ENCODE measurements at regions not wholly inside any gene's neighbourhood (a gene's known extent, or its start where the extent isn't known, plus 50 kb on each side); places are given as distances from the start of the nearest gene placed in this dataset.

- H3K36me3 ChIP-seq (replicated peaks in 1 of 2; ENCODE audit: control extremely low read depth in 1 of 2, control insufficient read depth in 1 of 2, extremely low read depth in 1 of 2, insufficient read depth in 2 of 2, low read length in 1 of 2) = no peaks in the 10 kb centered on the region
- WGBS (ENCODE audit: insufficient coverage) = 90% methylated on average over 6 of the region's 6 CpGs
- Mint-ChIP-seq H3K9me3 (ENCODE audit: insufficient read depth) (no peaks in the 10 kb centered on the region), H3K27me3 (peaks cover 5% of the 10 kb centered on the region), H3K4me3 (no peak overlapping the region), H3K27ac (no peak overlapping the region), H3K4me1 (no peaks in the 10 kb centered on the region)
- no peak overlapping the region for H3K27ac ChIP-seq (ENCODE audit: low read length in 2 of 2)
- H3K9ac ChIP-seq (ENCODE audit: low read length) = no peak overlapping the region
- no peaks in the 10 kb centered on the region for H3K4me1 ChIP-seq (ENCODE audit: control insufficient read depth in 2 of 2, insufficient read depth in 2 of 2, low read length in 2 of 2)
- DNase-seq (no peak), ATAC-seq (ENCODE audit: low read depth) (no peak)
- H3K4me2 ChIP-seq (replicated peaks; ENCODE audit: low read depth, low read length, poor library complexity, severe bottlenecking) = no peak overlapping the region
- H3K79me2 ChIP-seq (ENCODE audit: control insufficient read depth, insufficient read depth, low read length) = no peaks in the 10 kb centered on the region
- H3K27me3 ChIP-seq (replicated peaks in 1 of 4; ENCODE audit: control extremely low read depth in 1 of 4, control insufficient read depth in 3 of 4, insufficient read depth in 4 of 4, low read length in 3 of 4) = peaks cover 0 to 2% (median 0%) of the 10 kb centered on the region in 4 experiments
- H3K9me3 ChIP-seq (ENCODE audit: control extremely low read depth in 1 of 3, control insufficient read depth in 2 of 3, insufficient read depth in 1 of 3, low read length in 2 of 3) = peaks cover 0 to 6% (median 0%) of the 10 kb centered on the region in 3 donors
- intact Hi-C loops (cut with micrococcal nuclease) = no loop called here
- H2AFZ ChIP-seq (ENCODE audit: insufficient read depth, low read depth, low read length, poor library complexity, severe bottlenecking) = no peak overlapping the region
- ChIA-PET CTCF (no interaction called here), POLR2A (no interaction called here)
- H4K20me1 ChIP-seq (ENCODE audit: control insufficient read depth, insufficient read depth, low read length, poor library complexity, severe bottlenecking) = no peaks in the 10 kb centered on the region
- no peak for TF ChIP-seq EZH2 (IDR thresholded peaks at IDR 0.05; ENCODE audit: borderline replicate concordance, insufficient read depth, low read depth, low read length, poor library complexity, severe bottlenecking)
- TF ChIP-seq CTCF (IDR thresholded peaks at IDR 0.05) = no peak
- no peak overlapping the region for H3K4me3 ChIP-seq (ENCODE audit: control extremely low read depth in 1 of 5, extremely low read depth in 1 of 5, insufficient read depth in 1 of 5, low read depth in 2 of 5, low read length in 4 of 5)
Observed at GRCh38 chr9:135330307-135330631, 149.3 kb upstream of the PPP1R26 start.

GRCh38 chr9:135330685-135331590 lies 148.6 kb upstream of the PPP1R26 start:
- Mint-ChIP-seq H3K27ac (no peak overlapping the region), H3K9me3 (ENCODE audit: insufficient read depth) (no peaks in the 10 kb centered on the region), H3K4me1 (no peaks in the 10 kb centered on the region), H3K27me3 (peaks cover 5% of the 10 kb centered on the region), H3K4me3 (no peak overlapping the region)
- no peaks in the 10 kb centered on the region for H3K79me2 ChIP-seq (ENCODE audit: control insufficient read depth, insufficient read depth, low read length)
- no peaks in the 10 kb centered on the region for H3K36me3 ChIP-seq (replicated peaks in 1 of 2; ENCODE audit: control extremely low read depth in 1 of 2, control insufficient read depth in 1 of 2, extremely low read depth in 1 of 2, insufficient read depth in 2 of 2, low read length in 1 of 2)
- DNase-seq (no peak), ATAC-seq (ENCODE audit: low read depth) (no peak)
- 83% methylated on average over 14 of the region's 14 CpGs for WGBS (ENCODE audit: insufficient coverage)
- H3K27me3 ChIP-seq (replicated peaks in 1 of 4; ENCODE audit: control extremely low read depth in 1 of 4, control insufficient read depth in 3 of 4, insufficient read depth in 4 of 4, low read length in 3 of 4) = peaks cover 0 to 2% (median 0%) of the 10 kb centered on the region in 4 experiments
- H3K9me3 ChIP-seq (ENCODE audit: control extremely low read depth in 1 of 3, control insufficient read depth in 2 of 3, insufficient read depth in 1 of 3, low read length in 2 of 3) = peaks cover 0 to 5% (median 0%) of the 10 kb centered on the region in 3 donors
- intact Hi-C loops (cut with micrococcal nuclease) = no loop called here
- no peaks in the 10 kb centered on the region for H4K20me1 ChIP-seq (ENCODE audit: control insufficient read depth, insufficient read depth, low read length, poor library complexity, severe bottlenecking)
- no peak overlapping the region for H3K4me2 ChIP-seq (replicated peaks; ENCODE audit: low read depth, low read length, poor library complexity, severe bottlenecking)
- ChIA-PET POLR2A (no interaction called here), CTCF (no interaction called here)
- H3K4me1 ChIP-seq (ENCODE audit: control insufficient read depth in 2 of 2, insufficient read depth in 2 of 2, low read length in 2 of 2) = no peaks in the 10 kb centered on the region
- no peak overlapping the region for H2AFZ ChIP-seq (ENCODE audit: insufficient read depth, low read depth, low read length, poor library complexity, severe bottlenecking)
- H3K4me3 ChIP-seq (ENCODE audit: control extremely low read depth in 1 of 5, extremely low read depth in 1 of 5, insufficient read depth in 1 of 5, low read depth in 2 of 5, low read length in 4 of 5) = no peak overlapping the region
- H3K9ac ChIP-seq (ENCODE audit: low read length) = no peak overlapping the region
- no peak for TF ChIP-seq CTCF (IDR thresholded peaks at IDR 0.05)
- no peak for TF ChIP-seq EZH2 (IDR thresholded peaks at IDR 0.05; ENCODE audit: borderline replicate concordance, insufficient read depth, low read depth, low read length, poor library complexity, severe bottlenecking)
- no peak overlapping the region for H3K27ac ChIP-seq (ENCODE audit: low read length in 2 of 2)
